GM10248 (cell line): ENCODE measurements at regions not wholly inside any gene's neighbourhood (a gene's known extent, or its start where the extent isn't known, plus 50 kb on each side); places are given as distances from the start of the nearest gene placed in this dataset.

Experiments
- CTCF ChIA-PET: fragments of 300-600 bp; sonication (Branson Sonifier 250); formaldehyde crosslinking; extraction: SDS; loops from one replicate; lab custom pipeline; 2021; ENCODE audit warnings: antibody characterized with exemption; lab: Yijun Ruan, JAX
- POLR2A ChIA-PET: fragments of 350-650 bp; sonication (Branson Sonifier 250); formaldehyde crosslinking; extraction: SDS; loops from one replicate; lab custom pipeline; 2020; ENCODE audit warnings: antibody characterized with exemption; lab: Yijun Ruan, JAX
- DNase-seq: peaks from one replicate; pipeline ENCODE4 v3.0.0; 2012; ENCODE audit errors: extremely low spot score
- TF ChIP-seq, protein P1 (sequence below): IDR thresholded peaks from 2 replicates; pipeline ENCODE4 v1.5.1; 2012; ENCODE audit warnings: mild to moderate bottlenecking, low read depth; ENCODE audit errors: extremely low read depth, missing control alignments, control extremely low read depth

DNA sequence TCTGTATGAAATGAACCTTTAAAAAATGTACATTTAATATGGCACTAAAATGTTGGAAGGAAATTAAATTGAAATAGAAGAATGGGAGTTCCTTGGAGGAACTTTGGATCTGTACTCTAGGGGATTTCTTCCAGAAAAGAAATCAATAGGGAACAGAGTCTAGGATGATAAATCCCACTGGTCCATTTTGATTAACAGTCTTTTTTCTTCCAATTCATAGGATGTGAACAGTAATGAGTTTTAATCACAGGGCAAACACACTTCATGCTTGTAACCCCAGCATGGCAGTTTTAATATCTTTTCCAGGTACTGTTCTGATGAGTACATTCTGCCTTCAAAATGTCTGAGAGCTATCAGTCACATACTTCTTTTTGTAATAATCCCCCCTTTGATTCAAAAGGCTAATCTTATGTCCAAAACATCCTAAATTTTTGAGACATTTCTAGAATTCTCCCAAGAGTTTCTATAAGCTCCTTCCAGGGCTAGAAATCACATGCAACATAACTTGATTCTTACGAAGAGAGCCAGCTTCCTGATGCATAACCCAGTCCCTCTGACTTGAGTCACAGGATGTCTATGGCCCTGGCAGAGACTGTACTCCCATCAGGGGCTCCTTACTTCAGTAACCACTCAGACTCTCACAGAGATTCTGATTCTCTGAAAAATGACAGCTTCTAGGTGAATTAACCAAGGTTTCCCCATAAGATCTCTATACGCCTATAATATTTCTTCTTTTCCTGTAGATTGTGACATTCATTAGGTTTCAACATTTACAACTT lies 112.9 kb downstream of the SLC36A4 start:
- ChIA-PET CTCF (no interaction called here), POLR2A (no interaction called here)
- TF ChIP-seq, protein P1, sequence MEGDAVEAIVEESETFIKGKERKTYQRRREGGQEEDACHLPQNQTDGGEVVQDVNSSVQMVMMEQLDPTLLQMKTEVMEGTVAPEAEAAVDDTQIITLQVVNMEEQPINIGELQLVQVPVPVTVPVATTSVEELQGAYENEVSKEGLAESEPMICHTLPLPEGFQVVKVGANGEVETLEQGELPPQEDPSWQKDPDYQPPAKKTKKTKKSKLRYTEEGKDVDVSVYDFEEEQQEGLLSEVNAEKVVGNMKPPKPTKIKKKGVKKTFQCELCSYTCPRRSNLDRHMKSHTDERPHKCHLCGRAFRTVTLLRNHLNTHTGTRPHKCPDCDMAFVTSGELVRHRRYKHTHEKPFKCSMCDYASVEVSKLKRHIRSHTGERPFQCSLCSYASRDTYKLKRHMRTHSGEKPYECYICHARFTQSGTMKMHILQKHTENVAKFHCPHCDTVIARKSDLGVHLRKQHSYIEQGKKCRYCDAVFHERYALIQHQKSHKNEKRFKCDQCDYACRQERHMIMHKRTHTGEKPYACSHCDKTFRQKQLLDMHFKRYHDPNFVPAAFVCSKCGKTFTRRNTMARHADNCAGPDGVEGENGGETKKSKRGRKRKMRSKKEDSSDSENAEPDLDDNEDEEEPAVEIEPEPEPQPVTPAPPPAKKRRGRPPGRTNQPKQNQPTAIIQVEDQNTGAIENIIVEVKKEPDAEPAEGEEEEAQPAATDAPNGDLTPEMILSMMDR: no peak
- DNase-seq: no peak

DNA sequence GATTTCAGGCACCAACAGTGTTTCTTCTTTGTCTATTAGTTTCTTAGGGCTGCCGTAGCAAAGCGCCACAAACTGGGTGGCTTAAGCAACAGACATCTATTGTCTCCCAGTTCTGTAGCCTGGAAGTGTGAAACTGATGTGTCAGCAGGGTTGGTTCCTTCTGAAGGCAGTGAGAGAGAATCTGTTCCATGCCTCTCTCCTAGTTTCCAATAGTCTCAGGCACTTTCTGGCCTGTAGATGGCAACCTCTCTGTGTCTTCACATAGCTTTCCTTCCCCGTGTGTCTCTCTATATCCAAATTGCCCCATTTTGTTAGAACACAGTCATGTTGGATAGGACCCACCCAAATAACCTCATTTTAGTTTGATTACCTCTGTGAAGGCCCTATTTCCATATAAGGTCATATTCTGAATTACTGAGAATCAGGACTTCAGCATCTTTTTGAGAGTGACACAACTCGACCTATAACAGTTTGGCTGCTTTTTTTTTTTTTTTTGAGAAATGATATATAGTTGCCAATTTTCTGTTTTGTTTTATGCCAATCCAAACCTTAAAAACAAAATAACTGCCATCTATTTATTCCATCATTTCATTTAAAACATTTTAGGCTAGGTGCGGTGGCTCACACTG lies 108.2 kb downstream of the SLC36A4 start:
- ChIA-PET CTCF (interaction anchor here (1.1 kb wide), 1 partner anchor 271 kb away, joined by 3 read pairs; no protein-coding TSS in a partner anchor), POLR2A (no interaction called here)
- TF ChIP-seq, protein P1: peak; percentile 20
- peak; percentile 14 for DNase-seq
